A549 (cell line): ENCODE measurements at regions not wholly inside any gene's neighbourhood (a gene's known extent, or its start where the extent isn't known, plus 50 kb on each side); places are given as distances from the start of the nearest gene placed in this dataset.

Experiments used
- CHD2 ChIP-seq: fragments of 150-350 bp; IDR thresholded peaks from 2 replicates; pipeline ENCODE4 v1.6.1; 2014; ENCODE audit warnings: low read length; ENCODE audit not compliant: partially characterized antibody
- PHF8 ChIP-seq: fragments of 200-600 bp; sonication (generic); IDR thresholded peaks from 2 replicates; pipeline ENCODE4 v1.6.1; 2016; ENCODE audit warnings: low read depth, mild to moderate bottlenecking, antibody characterized with exemption, moderate library complexity, borderline replicate concordance
- SMC3 ChIP-seq: fragments of >200 bp; sonication (Bioruptor Twin); formaldehyde crosslinking; IDR thresholded peaks from 3 replicates; pipeline ENCODE4 v1.6.1; 2018; ENCODE audit warnings: inconsistent platforms
- SREBF2 ChIP-seq: fragments of 450-650 bp; IDR thresholded peaks from 2 replicates; pipeline ENCODE4 v1.6.1; 2014; ENCODE audit warnings: mild to moderate bottlenecking, moderate library complexity

DNA sequence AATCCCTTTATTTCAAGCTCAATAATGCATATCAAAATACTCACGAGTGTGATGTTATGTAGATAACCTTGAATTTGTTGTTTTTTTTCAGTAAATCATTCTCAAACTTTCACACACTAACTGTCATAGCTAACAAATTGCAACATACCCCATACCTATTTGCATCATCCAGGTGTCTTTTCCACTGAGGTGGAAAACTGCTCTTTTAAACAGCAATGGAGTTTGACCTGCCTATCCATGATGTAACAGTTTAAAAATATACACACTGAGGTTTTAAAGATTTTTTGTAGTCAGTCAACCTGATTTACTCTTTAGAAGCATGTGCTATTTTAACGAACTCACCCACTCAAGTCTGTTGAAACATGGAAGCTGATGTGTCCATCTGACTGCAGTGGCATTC lies 298.7 kb downstream of the RND3 start:
- TF ChIP-seq SREBF2 (no peak), PHF8 (no peak), CHD2 (no peak), SMC3 (no peak)
